ENCODE measurements at regions not wholly inside any gene's neighbourhood (a gene's known extent, or its start where the extent isn't known, plus 50 kb on each side); places are given as distances from the start of the nearest gene placed in this dataset.
"Not testable (repeated sequence)": the region's sequence is repeated elsewhere in the genome, so short reads cannot be mapped to it uniquely, and the experiment has no call there.

DNA sequence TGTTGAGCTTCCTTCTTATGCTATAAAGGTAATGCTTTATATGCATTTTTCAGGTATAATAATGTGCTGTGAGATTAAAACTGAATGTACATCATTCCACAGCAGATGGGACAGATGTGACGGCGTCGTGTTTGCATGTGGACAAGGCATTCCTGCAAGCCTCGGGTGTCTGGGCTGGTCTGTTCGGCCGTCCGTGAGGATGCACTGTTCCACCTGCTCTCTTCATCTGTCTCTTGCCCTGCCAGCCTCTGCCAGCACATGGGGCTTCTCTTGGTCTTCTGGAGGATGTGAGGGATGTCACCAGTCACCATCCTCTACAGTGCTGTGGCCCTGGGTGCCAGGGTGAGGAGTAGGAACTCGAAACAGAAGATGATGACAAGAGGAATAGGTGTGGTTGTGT is 223.2 kb downstream of the ERMARD start:
- no peak for DNase-seq (ENCODE audit: low read depth, low spot score)
- CTCF ChIA-PET = no interaction called here
- POLR2A ChIA-PET = no interaction called here
- TF ChIP-seq, protein P1, sequence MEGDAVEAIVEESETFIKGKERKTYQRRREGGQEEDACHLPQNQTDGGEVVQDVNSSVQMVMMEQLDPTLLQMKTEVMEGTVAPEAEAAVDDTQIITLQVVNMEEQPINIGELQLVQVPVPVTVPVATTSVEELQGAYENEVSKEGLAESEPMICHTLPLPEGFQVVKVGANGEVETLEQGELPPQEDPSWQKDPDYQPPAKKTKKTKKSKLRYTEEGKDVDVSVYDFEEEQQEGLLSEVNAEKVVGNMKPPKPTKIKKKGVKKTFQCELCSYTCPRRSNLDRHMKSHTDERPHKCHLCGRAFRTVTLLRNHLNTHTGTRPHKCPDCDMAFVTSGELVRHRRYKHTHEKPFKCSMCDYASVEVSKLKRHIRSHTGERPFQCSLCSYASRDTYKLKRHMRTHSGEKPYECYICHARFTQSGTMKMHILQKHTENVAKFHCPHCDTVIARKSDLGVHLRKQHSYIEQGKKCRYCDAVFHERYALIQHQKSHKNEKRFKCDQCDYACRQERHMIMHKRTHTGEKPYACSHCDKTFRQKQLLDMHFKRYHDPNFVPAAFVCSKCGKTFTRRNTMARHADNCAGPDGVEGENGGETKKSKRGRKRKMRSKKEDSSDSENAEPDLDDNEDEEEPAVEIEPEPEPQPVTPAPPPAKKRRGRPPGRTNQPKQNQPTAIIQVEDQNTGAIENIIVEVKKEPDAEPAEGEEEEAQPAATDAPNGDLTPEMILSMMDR (IDR thresholded peaks at IDR 0.05; ENCODE audit: low read depth, low read length) = no peak
- Histone ChIP-seq H3K4me3 (ENCODE audit: low read depth, low read length) (no peak overlapping the region), H3K9me3 (ENCODE audit: control insufficient read depth, insufficient read depth, low read length) (peaks cover 90% of the 10 kb centered on the region), H3K27ac (ENCODE audit: low read depth, low read length) (no peak overlapping the region), H3K27me3 (ENCODE audit: control insufficient read depth, insufficient read depth, low read length) (no peaks in the 10 kb centered on the region)

DNA sequence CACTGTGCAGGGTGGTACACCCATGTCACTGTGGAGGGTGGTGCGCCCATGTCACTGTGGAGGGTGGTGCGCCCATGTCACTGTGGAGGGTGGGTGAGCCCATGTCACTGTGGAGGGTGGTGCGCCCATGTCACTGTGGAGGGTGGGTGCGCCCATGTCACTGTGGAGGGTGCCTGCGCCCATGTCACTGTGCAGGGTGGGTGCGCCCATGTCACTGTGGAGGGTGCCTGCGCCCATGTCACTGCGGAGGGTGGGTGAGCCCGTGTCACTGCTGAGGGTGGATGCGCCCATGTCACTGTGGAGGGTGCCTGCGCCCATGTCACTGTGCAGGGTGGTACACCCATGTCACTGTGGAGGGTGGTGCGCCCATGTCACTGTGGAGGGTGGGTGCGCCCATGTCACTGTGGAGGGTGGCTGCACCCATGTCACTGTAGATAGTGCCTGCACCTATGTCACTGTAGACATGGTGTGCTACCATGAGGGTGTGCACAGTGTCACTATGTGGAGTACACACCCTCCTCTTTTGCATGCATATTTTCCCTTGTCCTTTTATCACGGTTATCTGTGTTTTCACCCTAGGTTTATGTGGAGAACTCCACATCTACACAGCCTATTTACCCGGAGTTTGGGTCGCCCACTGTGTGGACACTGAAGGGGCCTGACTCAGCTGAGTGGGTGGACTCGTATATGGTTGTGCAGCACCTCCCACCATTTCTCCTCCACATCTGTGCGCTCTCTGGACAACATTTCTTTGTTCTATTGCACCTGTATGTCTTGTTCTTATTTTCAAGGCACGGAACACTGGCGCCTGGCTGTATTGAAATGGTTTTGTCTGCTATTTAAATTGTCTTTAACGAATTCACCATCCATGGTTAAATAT is 222.4 kb downstream of the ERMARD start:
- H3K27ac ChIP-seq (ENCODE audit: low read depth, low read length); DNase-seq (ENCODE audit: low read depth, low spot score); H3K27me3 ChIP-seq (ENCODE audit: control insufficient read depth, insufficient read depth, low read length); POLR2A ChIA-PET; H3K4me3 ChIP-seq (ENCODE audit: low read depth, low read length); CTCF ChIA-PET: not testable (repeated sequence)
- peaks cover 94% of the 10 kb centered on the region for H3K9me3 ChIP-seq (ENCODE audit: control insufficient read depth, insufficient read depth, low read length)

DNA sequence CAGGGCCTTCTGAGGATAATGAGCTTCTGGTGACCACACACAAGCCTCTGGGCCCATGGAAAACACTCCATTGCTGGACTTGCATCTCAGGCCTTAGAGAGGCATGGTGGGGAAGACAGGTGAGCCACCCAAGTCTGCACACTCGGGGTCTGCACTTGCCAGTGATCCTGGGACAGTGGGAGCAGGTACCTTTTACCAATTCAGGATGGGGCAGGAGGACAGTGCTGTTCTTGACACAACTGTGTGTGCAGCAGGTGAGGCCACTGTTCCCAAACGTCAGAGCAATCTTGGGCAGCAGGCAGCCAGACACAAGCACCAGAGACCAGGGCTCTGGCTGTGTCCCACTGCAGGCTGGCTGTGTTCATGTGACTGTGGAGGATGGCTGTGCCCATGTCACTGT is 221.3 kb downstream of the ERMARD start:
- Histone ChIP-seq H3K27ac (ENCODE audit: low read depth, low read length) (no peak overlapping the region), H3K27me3 (ENCODE audit: control insufficient read depth, insufficient read depth, low read length) (no peaks in the 10 kb centered on the region), H3K9me3 (ENCODE audit: control insufficient read depth, insufficient read depth, low read length) (peaks cover 93% of the 10 kb centered on the region), H3K4me3 (ENCODE audit: low read depth, low read length) (no peak overlapping the region)
- TF ChIP-seq, protein P1 (IDR thresholded peaks at IDR 0.05; ENCODE audit: low read depth, low read length) = no peak
- no peak for DNase-seq (ENCODE audit: low read depth, low spot score)
- ChIA-PET POLR2A (no interaction called here), CTCF (no interaction called here)

DNA sequence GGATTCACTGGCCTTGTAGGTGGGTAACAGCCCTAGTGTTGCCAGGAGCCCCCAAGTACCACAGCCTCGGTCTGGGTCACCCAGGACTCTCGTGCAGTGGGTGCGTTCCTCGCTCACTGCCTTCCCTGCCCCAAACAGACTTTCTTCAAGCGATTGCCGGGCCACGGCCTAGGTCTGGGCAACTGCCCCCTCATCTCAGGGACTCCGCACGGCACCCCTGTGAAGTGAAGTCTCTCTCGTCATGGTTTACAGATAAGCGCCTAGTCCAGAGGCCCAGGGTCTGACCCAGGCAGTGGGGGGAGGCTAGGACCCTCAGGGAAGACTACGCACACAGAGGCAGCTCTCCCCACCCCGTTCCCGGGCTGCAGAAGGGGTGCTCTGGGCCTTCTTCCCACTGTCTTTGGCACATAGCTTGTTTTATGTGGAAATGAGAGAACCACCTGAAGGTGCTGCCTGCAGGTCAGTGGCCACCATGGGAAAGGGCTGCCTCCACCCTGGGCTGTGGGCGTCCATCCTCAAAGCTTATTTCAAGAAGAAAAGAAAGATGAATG is 220.8 kb downstream of the ERMARD start:
- ChIA-PET POLR2A (no interaction called here), CTCF (no interaction called here)
- H3K27ac ChIP-seq (ENCODE audit: low read depth, low read length) = no peak overlapping the region
- TF ChIP-seq, protein P1 (IDR thresholded peaks at IDR 0.05; ENCODE audit: low read depth, low read length) = no peak
- H3K9me3 ChIP-seq (ENCODE audit: control insufficient read depth, insufficient read depth, low read length) = peaks cover 88% of the 10 kb centered on the region
- DNase-seq (ENCODE audit: low read depth, low spot score) = no peak
- no peaks in the 10 kb centered on the region for H3K27me3 ChIP-seq (ENCODE audit: control insufficient read depth, insufficient read depth, low read length)
- no peak overlapping the region for H3K4me3 ChIP-seq (ENCODE audit: low read depth, low read length)

DNA sequence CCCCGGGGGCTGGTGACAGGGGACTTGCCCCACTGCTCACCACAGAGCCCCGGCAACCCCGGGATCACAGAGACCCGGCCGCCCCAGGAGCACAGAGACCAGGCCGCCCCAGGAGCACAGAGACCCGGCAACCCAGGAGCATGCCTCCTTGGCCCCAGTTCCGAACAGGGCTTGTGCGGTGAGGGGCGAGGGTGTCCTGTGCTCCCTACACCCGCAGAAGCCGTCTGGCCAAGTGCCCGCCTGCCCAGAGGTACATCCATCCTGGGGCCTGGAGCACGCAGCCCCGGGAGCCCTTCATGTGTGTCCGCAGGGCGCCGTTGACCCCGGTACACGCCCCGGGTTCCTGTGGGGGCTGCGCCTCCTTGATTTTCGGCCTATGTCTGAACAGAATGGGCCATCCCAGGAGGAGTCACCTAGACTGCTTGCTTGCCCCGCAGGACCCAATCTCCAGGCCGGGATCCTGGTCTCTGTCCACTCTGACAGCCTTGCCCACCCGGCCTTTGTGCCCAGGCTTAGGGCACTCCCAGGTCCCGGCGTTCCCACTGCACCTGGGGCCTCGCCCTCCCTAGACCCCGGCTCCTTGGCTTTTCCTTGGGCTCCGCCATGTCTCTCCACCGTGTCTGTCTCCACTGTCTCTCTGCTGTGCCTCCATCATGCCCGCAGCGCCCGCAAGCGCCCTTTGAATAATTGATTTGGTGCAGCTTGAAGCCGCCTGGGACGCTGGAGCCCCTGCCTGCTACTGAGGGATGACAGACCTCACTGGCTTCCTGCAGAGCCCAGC is 219.8 kb downstream of the ERMARD start:
- ChIA-PET POLR2A (no interaction called here), CTCF (no interaction called here)
- TF ChIP-seq, protein P1 (IDR thresholded peaks at IDR 0.05; ENCODE audit: low read depth, low read length) = no peak
- Histone ChIP-seq H3K9me3 (ENCODE audit: control insufficient read depth, insufficient read depth, low read length) (peaks cover 88% of the 10 kb centered on the region), H3K27ac (ENCODE audit: low read depth, low read length) (no peak overlapping the region), H3K27me3 (ENCODE audit: control insufficient read depth, insufficient read depth, low read length) (no peaks in the 10 kb centered on the region), H3K4me3 (ENCODE audit: low read depth, low read length) (no peak overlapping the region)
- DNase-seq (ENCODE audit: low read depth, low spot score) = no peak
